Neural cell (in vitro differentiated cells): ENCODE measurements at regions not wholly inside any gene's neighbourhood (a gene's known extent, or its start where the extent isn't known, plus 50 kb on each side); places are given as distances from the start of the nearest gene placed in this dataset.

Source experiments
- H2AFZ ChIP-seq: fragments of 200-600, 300-800 bp; sonication (generic), shearing (Covaris generic); 2 replicates; pipeline ENCODE4 v1.6.0; 2014; ENCODE audit warnings: low read depth, mild to moderate bottlenecking, antibody characterized with exemption, low read length, moderate library complexity
- H3F3A ChIP-seq: fragments of 200-600 bp; shearing (Covaris generic); 2 replicates; pipeline ENCODE4 v1.6.1; 2016; ENCODE audit warnings: mild to moderate bottlenecking, moderate library complexity, mixed read lengths, antibody characterized with exemption, low read length; ENCODE audit not compliant: insufficient read depth, poor library complexity, severe bottlenecking
- H3K27ac ChIP-seq: fragments of 200-600, 300-800 bp; sonication (generic), shearing (Covaris generic); 2 replicates; pipeline ENCODE4 v1.5.1; 2014; ENCODE audit warnings: mild to moderate bottlenecking, low read length, moderate library complexity
- H3K27me3 ChIP-seq: fragments of 300-800, 200-600 bp; sonication (generic), shearing (Covaris generic); 2 replicates; pipeline ENCODE4 v1.6.0; 2014; ENCODE audit warnings: mild to moderate bottlenecking, low read depth, low read length, moderate library complexity; ENCODE audit not compliant: insufficient read depth
- H3K36me3 ChIP-seq: fragments of 300-800, 200-600 bp; sonication (generic), shearing (Covaris generic); 2 replicates; pipeline ENCODE4 v1.5.1; 2014; ENCODE audit warnings: mild to moderate bottlenecking, antibody characterized with exemption, low read length, moderate library complexity; ENCODE audit not compliant: insufficient read depth
- H3K4me2 ChIP-seq: fragments of 300-800, 200-600 bp; sonication (generic), shearing (Covaris generic); 2 replicates; pipeline ENCODE4 v1.6.0; 2014; ENCODE audit warnings: mild to moderate bottlenecking, low read length
- H3K4me3 ChIP-seq: fragments of 300-800, 200-600 bp; sonication (generic), shearing (Covaris generic); 2 replicates; pipeline ENCODE4 v1.5.1; 2014; ENCODE audit warnings: mild to moderate bottlenecking, low read length, moderate library complexity
- H3K79me2 ChIP-seq: fragments of 200-600 bp; shearing (Covaris generic); replicated peaks from 2 replicates; pipeline ENCODE4 v1.6.0; 2014; ENCODE audit warnings: mild to moderate bottlenecking, low read length, moderate library complexity; ENCODE audit not compliant: insufficient read depth
- H3K9ac ChIP-seq: fragments of 300-800, 200-600 bp; sonication (generic), shearing (Covaris generic); 2 replicates; pipeline ENCODE4 v1.6.1; 2016; ENCODE audit warnings: mild to moderate bottlenecking, low read length, mixed read lengths
- H3K9me2 ChIP-seq: fragments of 200-600 bp; shearing (Covaris generic); 2 replicates; pipeline ENCODE4 v1.6.1; 2016; ENCODE audit warnings: mild to moderate bottlenecking, low read length, mixed read lengths; ENCODE audit not compliant: insufficient read depth
- H3K9me3 ChIP-seq: fragments of 200-600, 300-800 bp; sonication (generic), shearing (Covaris generic); 2 replicates; pipeline ENCODE4 v1.6.1; 2016; ENCODE audit warnings: mild to moderate bottlenecking, mixed run types, low read length, moderate library complexity, mixed read lengths
- H4K20me1 ChIP-seq: fragments of 200-600 bp; shearing (Covaris generic); 2 replicates; pipeline ENCODE4 v1.6.1; 2016; ENCODE audit warnings: mild to moderate bottlenecking, mixed run types; ENCODE audit not compliant: insufficient read depth
- EP300 ChIP-seq: fragments of 450-650 bp; conservative IDR thresholded peaks from 2 replicates; pipeline ENCODE4 v1.6.1; 2014; ENCODE audit warnings: antibody characterized with exemption, mild to moderate bottlenecking, moderate library complexity; ENCODE audit not compliant: poor library complexity, severe bottlenecking
- EZH2 ChIP-seq: fragments of 200-600, 300-800 bp; shearing (Covaris generic), sonication (generic); IDR thresholded peaks from 2 replicates; pipeline ENCODE4 v1.6.1; 2014; ENCODE audit warnings: antibody characterized with exemption, low read length, borderline replicate concordance, mild to moderate bottlenecking; ENCODE audit not compliant: insufficient read depth, poor library complexity, severe bottlenecking
- MXI1 ChIP-seq: fragments of 450-650 bp; conservative IDR thresholded peaks from 2 replicates; pipeline ENCODE4 v1.6.1; 2014; ENCODE audit warnings: antibody characterized with exemption, mild to moderate bottlenecking; ENCODE audit not compliant: poor library complexity, severe bottlenecking
- POLR2AphosphoS5 ChIP-seq: IDR thresholded peaks from 2 replicates; pipeline ENCODE4 v1.6.1; 2012
- RAD21 ChIP-seq: fragments of 450-650 bp; conservative IDR thresholded peaks from 2 replicates; pipeline ENCODE4 v1.6.1; 2014; ENCODE audit warnings: antibody characterized with exemption, mild to moderate bottlenecking, moderate library complexity
- SMC3 ChIP-seq: fragments of 450-650 bp; conservative IDR thresholded peaks from 2 replicates; pipeline ENCODE4 v1.6.1; 2014; ENCODE audit warnings: antibody characterized with exemption, mild to moderate bottlenecking, moderate library complexity; ENCODE audit not compliant: poor library complexity
- TAF1 ChIP-seq: IDR thresholded peaks from 2 replicates; pipeline ENCODE4 v1.6.1; 2012; ENCODE audit warnings: low read depth
- TF ChIP-seq, protein P1 (sequence below): IDR thresholded peaks from 2 replicates; pipeline ENCODE4 v1.6.1; 2012; ENCODE audit warnings: borderline replicate concordance
- TF ChIP-seq, protein P2 (sequence below): fragments of 450-650 bp; IDR thresholded peaks from 2 replicates; pipeline ENCODE4 v1.5.1; 2014; ENCODE audit warnings: antibody characterized with exemption, mild to moderate bottlenecking, moderate library complexity; ENCODE audit not compliant: poor library complexity, severe bottlenecking

- Histone ChIP-seq H3K4me3 (no peak overlapping the region), H3K9me3 (no peaks in the 10 kb centered on the region), H3K4me2 (no peak overlapping the region), H4K20me1 (no peaks in the 10 kb centered on the region), H3K79me2 (no peaks in the 10 kb centered on the region), H3K27me3 (no peaks in the 10 kb centered on the region), H3F3A (no peaks in the 10 kb centered on the region), H3K9ac (no peak overlapping the region), H3K9me2 (no peaks in the 10 kb centered on the region), H3K27ac (no peak overlapping the region), H3K36me3 (no peaks in the 10 kb centered on the region), H2AFZ (no peak overlapping the region)
- no peak for TF ChIP-seq EP300
- no peak for TF ChIP-seq EZH2
- TF ChIP-seq, protein P1, sequence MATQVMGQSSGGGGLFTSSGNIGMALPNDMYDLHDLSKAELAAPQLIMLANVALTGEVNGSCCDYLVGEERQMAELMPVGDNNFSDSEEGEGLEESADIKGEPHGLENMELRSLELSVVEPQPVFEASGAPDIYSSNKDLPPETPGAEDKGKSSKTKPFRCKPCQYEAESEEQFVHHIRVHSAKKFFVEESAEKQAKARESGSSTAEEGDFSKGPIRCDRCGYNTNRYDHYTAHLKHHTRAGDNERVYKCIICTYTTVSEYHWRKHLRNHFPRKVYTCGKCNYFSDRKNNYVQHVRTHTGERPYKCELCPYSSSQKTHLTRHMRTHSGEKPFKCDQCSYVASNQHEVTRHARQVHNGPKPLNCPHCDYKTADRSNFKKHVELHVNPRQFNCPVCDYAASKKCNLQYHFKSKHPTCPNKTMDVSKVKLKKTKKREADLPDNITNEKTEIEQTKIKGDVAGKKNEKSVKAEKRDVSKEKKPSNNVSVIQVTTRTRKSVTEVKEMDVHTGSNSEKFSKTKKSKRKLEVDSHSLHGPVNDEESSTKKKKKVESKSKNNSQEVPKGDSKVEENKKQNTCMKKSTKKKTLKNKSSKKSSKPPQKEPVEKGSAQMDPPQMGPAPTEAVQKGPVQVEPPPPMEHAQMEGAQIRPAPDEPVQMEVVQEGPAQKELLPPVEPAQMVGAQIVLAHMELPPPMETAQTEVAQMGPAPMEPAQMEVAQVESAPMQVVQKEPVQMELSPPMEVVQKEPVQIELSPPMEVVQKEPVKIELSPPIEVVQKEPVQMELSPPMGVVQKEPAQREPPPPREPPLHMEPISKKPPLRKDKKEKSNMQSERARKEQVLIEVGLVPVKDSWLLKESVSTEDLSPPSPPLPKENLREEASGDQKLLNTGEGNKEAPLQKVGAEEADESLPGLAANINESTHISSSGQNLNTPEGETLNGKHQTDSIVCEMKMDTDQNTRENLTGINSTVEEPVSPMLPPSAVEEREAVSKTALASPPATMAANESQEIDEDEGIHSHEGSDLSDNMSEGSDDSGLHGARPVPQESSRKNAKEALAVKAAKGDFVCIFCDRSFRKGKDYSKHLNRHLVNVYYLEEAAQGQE, result no peak
- TF ChIP-seq, protein P2, sequence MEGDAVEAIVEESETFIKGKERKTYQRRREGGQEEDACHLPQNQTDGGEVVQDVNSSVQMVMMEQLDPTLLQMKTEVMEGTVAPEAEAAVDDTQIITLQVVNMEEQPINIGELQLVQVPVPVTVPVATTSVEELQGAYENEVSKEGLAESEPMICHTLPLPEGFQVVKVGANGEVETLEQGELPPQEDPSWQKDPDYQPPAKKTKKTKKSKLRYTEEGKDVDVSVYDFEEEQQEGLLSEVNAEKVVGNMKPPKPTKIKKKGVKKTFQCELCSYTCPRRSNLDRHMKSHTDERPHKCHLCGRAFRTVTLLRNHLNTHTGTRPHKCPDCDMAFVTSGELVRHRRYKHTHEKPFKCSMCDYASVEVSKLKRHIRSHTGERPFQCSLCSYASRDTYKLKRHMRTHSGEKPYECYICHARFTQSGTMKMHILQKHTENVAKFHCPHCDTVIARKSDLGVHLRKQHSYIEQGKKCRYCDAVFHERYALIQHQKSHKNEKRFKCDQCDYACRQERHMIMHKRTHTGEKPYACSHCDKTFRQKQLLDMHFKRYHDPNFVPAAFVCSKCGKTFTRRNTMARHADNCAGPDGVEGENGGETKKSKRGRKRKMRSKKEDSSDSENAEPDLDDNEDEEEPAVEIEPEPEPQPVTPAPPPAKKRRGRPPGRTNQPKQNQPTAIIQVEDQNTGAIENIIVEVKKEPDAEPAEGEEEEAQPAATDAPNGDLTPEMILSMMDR, result no peak
- TF ChIP-seq POLR2AphosphoS5, result no peak
- no peak for TF ChIP-seq MXI1
- no peak for TF ChIP-seq SMC3
- TF ChIP-seq RAD21, result no peak
- TF ChIP-seq TAF1, result no peak
Observed at GRCh38 chr1:106072909-106073600, 983.4 kb upstream of the PRMT6 start.

GRCh38 chr1:106080608-106081325, 975.7 kb upstream of the PRMT6 start:
- no peaks in the 10 kb centered on the region for H4K20me1 ChIP-seq
- no peaks in the 10 kb centered on the region for H3K27me3 ChIP-seq
- H3K27ac ChIP-seq, result no peak overlapping the region
- no peaks in the 10 kb centered on the region for H3K9me2 ChIP-seq
- H3K9me3 ChIP-seq, result no peaks in the 10 kb centered on the region
- H3K4me3 ChIP-seq, result no peak overlapping the region
- no peak overlapping the region for H3K9ac ChIP-seq
- no peaks in the 10 kb centered on the region for H3F3A ChIP-seq
- H3K36me3 ChIP-seq, result no peaks in the 10 kb centered on the region
- H2AFZ ChIP-seq, result no peak overlapping the region
- TF ChIP-seq RAD21, result no peak
- TF ChIP-seq TAF1, result no peak
- H3K4me2 ChIP-seq, result no peak overlapping the region
- no peaks in the 10 kb centered on the region for H3K79me2 ChIP-seq
